H1 (cell line): ENCODE measurements at regions not wholly inside any gene's neighbourhood (a gene's known extent, or its start where the extent isn't known, plus 50 kb on each side); places are given as distances from the start of the nearest gene placed in this dataset.

Experiments used
- CHD7 ChIP-seq: fragments of 300-600 bp; sonication (generic); IDR thresholded peaks from 2 replicates; pipeline ENCODE4 v1.7.1; 2012; ENCODE audit warnings: low read length, moderate library complexity, mild to moderate bottlenecking, inconsistent platforms; ENCODE audit not compliant: insufficient replicate concordance
- CTCF ChIP-seq, 3 experiments: IDR thresholded peaks; 1 replicate in 2 of 3; 2 replicates in 1 of 3; pipeline versions ENCODE4 v1.5.1 to v1.6.1; 2011; ENCODE audit warnings: low read length in 3 of 3, mild to moderate bottlenecking in 3 of 3, inconsistent platforms in 2 of 3, low read depth in 1 of 3, moderate library complexity in 1 of 3; ENCODE audit not compliant: insufficient read depth in 1 of 3; ENCODE audit errors: control extremely low read depth in 1 of 3
- EGR1 ChIP-seq: IDR thresholded peaks from 2 replicates; pipeline ENCODE4 v1.6.1; 2011; ENCODE audit warnings: low read depth, low read length, borderline replicate concordance
- MAFK ChIP-seq: IDR thresholded peaks from 2 replicates; pipeline ENCODE4 v1.6.1; 2012; ENCODE audit warnings: low read depth, mild to moderate bottlenecking, improper control_type of control experiment, low read length
- POLR2AphosphoS5 ChIP-seq: IDR thresholded peaks from 2 replicates; pipeline ENCODE4 v1.6.1; 2011; ENCODE audit warnings: low read depth, low read length
- RAD21 ChIP-seq, 2 experiments: IDR thresholded peaks in 1 of 2; conservative IDR thresholded peaks in 1 of 2; 2 replicates each; pipeline ENCODE4 v1.6.1; 2011; ENCODE audit warnings: low read depth in 2 of 2, low read length in 2 of 2, improper control_type of control experiment in 1 of 2, inconsistent platforms in 1 of 2, mild to moderate bottlenecking in 1 of 2, moderate library complexity in 1 of 2
- SUZ12 ChIP-seq: fragments of 200-600 bp; sonication (generic); IDR thresholded peaks from 2 replicates; pipeline ENCODE4 v1.6.1; 2012; ENCODE audit warnings: mild to moderate bottlenecking, inconsistent platforms, low read length, moderate library complexity, mixed read lengths
- YY1 ChIP-seq: IDR thresholded peaks from 2 replicates; pipeline ENCODE4 v1.6.1; 2011; ENCODE audit warnings: low read depth, mild to moderate bottlenecking, low read length

GRCh38 chr11:110850846-110851245, 138.6 kb upstream of the ARHGAP20 start:
- no peak for TF ChIP-seq MAFK
- TF ChIP-seq SUZ12: no peak
- no peak for TF ChIP-seq YY1
- no peak for TF ChIP-seq CTCF (IDR thresholded peaks at IDR 0.05; ENCODE audit: control extremely low read depth in 1 of 3, insufficient read depth in 1 of 3, low read depth in 1 of 3, low read length in 3 of 3)
- TF ChIP-seq RAD21 (IDR thresholded peaks at IDR 0.05 in 1 of 2, conservative IDR thresholded peaks at IDR 0.05 in 1 of 2; ENCODE audit: low read depth in 2 of 2, low read length in 2 of 2): no peak
- TF ChIP-seq CHD7: no peak
- TF ChIP-seq POLR2AphosphoS5: no peak
- TF ChIP-seq EGR1: no peak
